Right lobe of liver (tissue), 6 donors: ENCODE measurements at regions not wholly inside any gene's neighbourhood (a gene's known extent, or its start where the extent isn't known, plus 50 kb on each side); places are given as distances from the start of the nearest gene placed in this dataset.

Experiments used
- ATAC-seq, 4 donors: fragments of 200-7000 bp; cut with Tn5 transposase; one replicate each; pipeline ENCODE4 v1.9.1; 2020; ENCODE audit warnings: mild to moderate bottlenecking in 4 of 4, moderate library complexity in 4 of 4
- DNase-seq, 3 donors: peaks; one replicate each; pipeline ENCODE4 v3.0.0-alpha.2; 2020
- H3K27ac ChIP-seq, 3 donors: fragments of 200-600 bp; one replicate each; pipeline ENCODE4 v1.8.0; 2022
- H3K27me3 ChIP-seq, 2 donors: fragments of 200-600 bp; one replicate each; pipeline ENCODE4 v1.8.0; 2022
- H3K36me3 ChIP-seq, 4 donors: fragments of 200-600 bp; sonication (generic) in 1 of 4; one replicate each; pipeline versions ENCODE4 v1.5.1 to v1.8.0; 2017 to 2022; ENCODE audit warnings: control low read depth in 1 of 4
- H3K4me1 ChIP-seq, 4 donors: fragments of 200-600 bp; sonication (generic) in 1 of 4; one replicate each; pipeline versions ENCODE4 v1.5.1 to v1.8.0; 2017 to 2022; ENCODE audit warnings: control low read depth in 1 of 4
- H3K4me3 ChIP-seq, 3 donors: fragments of 200-600 bp; one replicate each; pipeline ENCODE4 v1.8.0; 2022
- H3K9me3 ChIP-seq, 4 donors: fragments of 200-600 bp; sonication (generic) in 1 of 4; one replicate each; pipeline versions ENCODE4 v1.5.1 to v1.8.0; 2017 to 2022; ENCODE audit warnings: control low read depth in 1 of 4
- POLR2A ChIP-seq: fragments of 450-650 bp; IDR thresholded peaks from one replicate; pipeline ENCODE4 v1.6.1; 2017; ENCODE audit warnings: antibody characterized with exemption, mild to moderate bottlenecking
- WGBS: methylation state at CpG from one replicate; pipeline ENCODE4 v1.1.6; 2018; ENCODE audit warnings: low coverage, low lambda C conversion rate; ENCODE audit not compliant: insufficient coverage; ENCODE audit errors: missing lambda C conversion rate; 5-methylcytosine and 5-hydroxymethylcytosine counted together
- intact Hi-C, 2 donors: fragments of 100-400 bp; cut with DNase I; formaldehyde crosslinking; loops; one replicate each; pipeline versions ENCODE4 v1.11.2 to v1.14.1; 2022
- TF ChIP-seq, protein P1 (sequence below), 4 donors: fragments of 200-600 bp in 3 of 4; fragments of 450-650 bp in 1 of 4; IDR thresholded peaks; one replicate each; pipeline versions ENCODE4 v1.5.1 to v1.8.0; 2016 to 2022; ENCODE audit warnings: antibody characterized with exemption in 4 of 4, mild to moderate bottlenecking in 2 of 4
- donor health status: DM: no; HTN: yes; CAD: no.
- donor health status: DM: no; HTN: no; CAD: no.
- donor health status: DM: no; HTN: no; CAD: no.
- donor health status: DM: no; HTN: yes; CAD: no.
- donor health status: DM: no; HTN: yes; CAD: no.

DNA sequence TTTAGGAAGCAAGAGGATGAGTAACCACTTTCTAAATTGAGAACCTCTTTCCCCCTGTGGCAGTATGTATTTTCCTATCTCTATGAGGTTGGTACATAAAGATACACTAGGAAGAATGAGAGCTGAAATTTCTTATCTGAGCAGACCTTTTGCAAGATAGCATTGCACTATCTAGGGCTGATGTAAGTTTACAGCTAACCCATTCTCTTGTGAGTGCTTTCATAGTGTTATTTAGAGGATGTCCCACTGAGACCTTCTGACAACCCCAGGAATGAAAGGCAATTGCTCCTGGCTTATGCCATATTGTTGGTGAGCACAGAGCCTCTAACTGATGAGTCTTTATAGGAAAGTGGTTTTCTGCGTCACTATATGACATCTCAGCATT, 1209.3 kb upstream of the CDH6 start:
- DNase-seq (no peak), ATAC-seq (no peak)
- intact Hi-C loops, result no loop called here
- no peaks in the 10 kb centered on the region for H3K36me3 ChIP-seq
- H3K4me3 ChIP-seq, result no peak overlapping the region
- H3K9me3 ChIP-seq, result no peaks in the 10 kb centered on the region
- H3K4me1 ChIP-seq, result no peaks in the 10 kb centered on the region
- WGBS, result 57% methylated on average over 1 of the region's 1 CpG
- TF ChIP-seq, protein P1, sequence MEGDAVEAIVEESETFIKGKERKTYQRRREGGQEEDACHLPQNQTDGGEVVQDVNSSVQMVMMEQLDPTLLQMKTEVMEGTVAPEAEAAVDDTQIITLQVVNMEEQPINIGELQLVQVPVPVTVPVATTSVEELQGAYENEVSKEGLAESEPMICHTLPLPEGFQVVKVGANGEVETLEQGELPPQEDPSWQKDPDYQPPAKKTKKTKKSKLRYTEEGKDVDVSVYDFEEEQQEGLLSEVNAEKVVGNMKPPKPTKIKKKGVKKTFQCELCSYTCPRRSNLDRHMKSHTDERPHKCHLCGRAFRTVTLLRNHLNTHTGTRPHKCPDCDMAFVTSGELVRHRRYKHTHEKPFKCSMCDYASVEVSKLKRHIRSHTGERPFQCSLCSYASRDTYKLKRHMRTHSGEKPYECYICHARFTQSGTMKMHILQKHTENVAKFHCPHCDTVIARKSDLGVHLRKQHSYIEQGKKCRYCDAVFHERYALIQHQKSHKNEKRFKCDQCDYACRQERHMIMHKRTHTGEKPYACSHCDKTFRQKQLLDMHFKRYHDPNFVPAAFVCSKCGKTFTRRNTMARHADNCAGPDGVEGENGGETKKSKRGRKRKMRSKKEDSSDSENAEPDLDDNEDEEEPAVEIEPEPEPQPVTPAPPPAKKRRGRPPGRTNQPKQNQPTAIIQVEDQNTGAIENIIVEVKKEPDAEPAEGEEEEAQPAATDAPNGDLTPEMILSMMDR (IDR thresholded peaks at IDR 0.05), result no peak
- TF ChIP-seq POLR2A, result no peak
- no peaks in the 10 kb centered on the region for H3K27me3 ChIP-seq
- no peak overlapping the region for H3K27ac ChIP-seq

DNA sequence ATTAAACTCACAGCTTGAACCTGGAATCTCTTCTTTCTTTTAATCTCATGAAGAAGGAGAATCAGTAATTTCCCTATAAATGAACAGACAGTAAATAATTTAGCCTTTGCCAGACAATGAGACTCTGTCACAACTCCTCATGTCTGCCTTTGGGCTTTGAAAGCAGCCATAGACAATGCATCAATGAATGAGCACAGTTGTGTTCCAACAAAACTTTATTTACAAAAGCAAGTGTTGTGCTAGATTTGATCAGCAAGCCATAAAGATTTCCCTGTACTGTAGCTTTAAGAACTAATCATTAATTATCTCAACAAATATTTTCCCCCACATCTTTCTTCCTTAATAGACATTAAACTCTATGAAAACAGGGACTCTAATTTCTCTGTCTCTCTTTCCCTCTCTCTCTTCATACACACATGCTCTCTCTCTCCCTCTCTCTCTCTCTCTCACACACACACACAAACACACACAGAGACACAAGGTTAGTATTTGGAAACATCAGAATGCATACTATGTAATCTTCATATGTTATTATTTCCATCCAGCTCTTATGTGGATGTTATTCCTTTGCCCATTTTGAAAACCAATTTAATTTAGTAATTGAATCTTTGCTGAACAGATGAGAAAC, 1209.8 kb upstream of the CDH6 start:
- Histone ChIP-seq H3K27me3 (no peaks in the 10 kb centered on the region), H3K4me3 (no peak overlapping the region), H3K4me1 (no peaks in the 10 kb centered on the region), H3K36me3 (no peaks in the 10 kb centered on the region), H3K9me3 (no peaks in the 10 kb centered on the region), H3K27ac (no peak overlapping the region)
- no peak for ATAC-seq
- TF ChIP-seq POLR2A, result no peak
- TF ChIP-seq, protein P1 (IDR thresholded peaks at IDR 0.05), result no peak
- no peak for DNase-seq
- intact Hi-C loops, result no loop called here

DNA sequence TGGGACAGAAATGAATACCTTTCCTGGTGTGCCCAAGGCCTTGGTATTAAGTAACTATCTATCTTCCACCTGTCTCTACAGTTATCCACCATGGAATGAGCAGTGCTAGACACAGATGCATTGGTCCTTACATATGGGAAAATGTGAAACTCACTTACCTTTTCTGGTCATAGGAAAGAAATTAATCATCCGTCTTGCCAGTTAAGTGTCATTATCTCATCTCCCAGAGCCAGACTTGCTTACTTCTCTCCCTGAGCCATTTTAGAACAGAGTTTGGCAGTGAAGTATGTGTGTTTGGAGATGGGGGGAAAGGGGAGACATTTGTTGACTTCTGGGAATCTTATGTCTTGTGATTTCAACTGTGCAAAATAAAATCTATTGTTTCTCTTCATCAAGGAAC, 1211.0 kb upstream of the CDH6 start:
- no peak for ATAC-seq
- no peak for DNase-seq
- H3K9me3 ChIP-seq, result no peaks in the 10 kb centered on the region
- H3K36me3 ChIP-seq, result no peaks in the 10 kb centered on the region
- TF ChIP-seq POLR2A, result no peak
- TF ChIP-seq, protein P1 (IDR thresholded peaks at IDR 0.05), result no peak
- H3K4me3 ChIP-seq, result no peak overlapping the region
- intact Hi-C loops, result no loop called here
- no peaks in the 10 kb centered on the region for H3K27me3 ChIP-seq
- H3K27ac ChIP-seq, result no peak overlapping the region
- H3K4me1 ChIP-seq, result no peaks in the 10 kb centered on the region
- 36% methylated on average over 1 of the region's 1 CpG for WGBS

DNA sequence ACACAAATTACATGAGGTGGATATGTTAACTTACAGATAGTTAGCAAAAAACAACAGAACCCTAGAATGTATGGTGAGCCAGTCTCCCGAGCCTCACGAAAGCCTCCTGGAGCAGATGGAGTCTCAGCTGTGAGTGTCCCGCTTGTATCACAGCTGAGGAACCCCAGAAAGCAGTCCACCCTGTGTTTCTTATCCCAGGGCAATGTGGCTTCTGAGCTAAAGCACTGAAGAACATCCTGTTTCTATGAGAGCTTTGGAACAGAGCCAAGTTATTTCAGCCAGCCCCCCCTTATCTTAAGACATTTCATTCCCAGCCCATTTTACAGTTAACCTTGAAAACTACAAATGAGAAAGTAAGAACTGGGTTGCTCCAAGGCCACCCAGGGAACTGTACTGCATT, 1220.9 kb upstream of the CDH6 start:
- H3K36me3 ChIP-seq, result no peaks in the 10 kb centered on the region
- ATAC-seq (no peak), DNase-seq (no peak)
- H3K4me3 ChIP-seq, result no peak overlapping the region
- WGBS, result 58% methylated on average over 2 of the region's 3 CpGs
- TF ChIP-seq POLR2A, result no peak
- TF ChIP-seq, protein P1 (IDR thresholded peaks at IDR 0.05), result no peak
- no peak overlapping the region for H3K27ac ChIP-seq
- no peaks in the 10 kb centered on the region for H3K4me1 ChIP-seq
- intact Hi-C loops, result no loop called here
- H3K9me3 ChIP-seq, result no peaks in the 10 kb centered on the region
- no peaks in the 10 kb centered on the region for H3K27me3 ChIP-seq

DNA sequence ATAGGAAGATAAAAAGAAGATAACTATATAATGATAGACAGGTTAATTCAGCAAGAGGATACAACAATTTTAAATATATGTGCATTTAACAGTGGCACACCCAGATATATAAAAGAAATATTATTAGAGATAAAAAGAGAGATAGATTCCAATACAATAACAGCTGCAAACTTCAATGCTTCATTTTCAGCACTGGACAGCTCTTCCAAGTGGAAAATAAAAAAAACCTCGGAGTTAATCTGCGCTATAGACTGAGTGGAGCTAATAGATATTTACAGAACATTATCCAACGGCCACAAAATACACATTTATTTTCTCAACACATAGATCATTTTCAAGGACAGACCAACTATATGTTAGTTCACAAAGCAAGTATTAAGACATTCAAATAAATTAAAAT, 1229.5 kb upstream of the CDH6 start:
- no peaks in the 10 kb centered on the region for H3K9me3 ChIP-seq
- TF ChIP-seq, protein P1 (IDR thresholded peaks at IDR 0.05), result no peak
- no peak for TF ChIP-seq POLR2A
- no peak overlapping the region for H3K4me3 ChIP-seq
- DNase-seq, result no peak
- no peaks in the 10 kb centered on the region for H3K36me3 ChIP-seq
- no peak for ATAC-seq
- no peaks in the 10 kb centered on the region for H3K27me3 ChIP-seq
- intact Hi-C loops, result no loop called here
- no peaks in the 10 kb centered on the region for H3K4me1 ChIP-seq
- no peak overlapping the region for H3K27ac ChIP-seq
- WGBS, result 42% methylated on average over 3 of the region's 3 CpGs
